SK-N-SH treated with all-trans-retinoic acid at 6 μM for 48 hours (cell line): ENCODE measurements at regions not wholly inside any gene's neighbourhood (a gene's known extent, or its start where the extent isn't known, plus 50 kb on each side); places are given as distances from the start of the nearest gene placed in this dataset.

ENCODE experiments used
- ATAC-seq: fragments of 200-7000 bp; cut with Tn5 transposase; 3 replicates; pipeline ENCODE4 v1.9.1; 2020; ENCODE audit warnings: mild to moderate bottlenecking, moderate library complexity
- ARNTL ChIP-seq: fragments of 450-650 bp; formaldehyde crosslinking; IDR thresholded peaks from 2 replicates; pipeline ENCODE4 v1.5.0; 2020; ENCODE audit warnings: low read depth, mild to moderate bottlenecking, moderate library complexity, borderline replicate concordance
- BACH2 ChIP-seq: fragments of 250-450 bp; sonication (Bioruptor Pico); IDR thresholded peaks from 2 replicates; pipeline ENCODE4 v1.9.0; 2021; ENCODE audit warnings: mild to moderate bottlenecking, borderline replicate concordance
- CSDC2 ChIP-seq: fragments of 250-450 bp; sonication (Bioruptor Pico); IDR thresholded peaks from 2 replicates; pipeline ENCODE4 v1.5.0; 2020; ENCODE audit warnings: mild to moderate bottlenecking, moderate library complexity
- ESRRG ChIP-seq: fragments of 250-450 bp; sonication (Bioruptor Pico); IDR thresholded peaks from 2 replicates; pipeline ENCODE4 v1.6.1; 2021; ENCODE audit warnings: mild to moderate bottlenecking
- ISL1 ChIP-seq: fragments of 250-450 bp; sonication (Bioruptor Pico); IDR thresholded peaks from 2 replicates; pipeline ENCODE4 v2.1.2; 2022; ENCODE audit warnings: mild to moderate bottlenecking, moderate library complexity
- OSR1 ChIP-seq: fragments of 250-450 bp; sonication (Bioruptor Pico); IDR thresholded peaks from 2 replicates; pipeline ENCODE4 v1.8.0; 2022; ENCODE audit warnings: moderate library complexity, mild to moderate bottlenecking, inconsistent platforms
- RARB ChIP-seq: fragments of 250-450 bp; sonication (Bioruptor Pico); IDR thresholded peaks from 2 replicates; pipeline ENCODE4 v1.8.0; 2021; ENCODE audit warnings: mild to moderate bottlenecking, moderate library complexity
- SNAI2 ChIP-seq: fragments of 250-450 bp; sonication (Bioruptor Pico); IDR thresholded peaks from 2 replicates; pipeline ENCODE4 v1.5.0; 2020; ENCODE audit warnings: mild to moderate bottlenecking, moderate library complexity
- TCF4 ChIP-seq: fragments of 250-450 bp; sonication (Bioruptor Pico); IDR thresholded peaks from 2 replicates; pipeline ENCODE4 v1.8.0; 2021; ENCODE audit warnings: mild to moderate bottlenecking, moderate library complexity, borderline replicate concordance
- ZC3H10 ChIP-seq: fragments of 250-450 bp; sonication (Bioruptor Pico); IDR thresholded peaks from 2 replicates; pipeline ENCODE4 v1.5.1; 2021; ENCODE audit warnings: mild to moderate bottlenecking, moderate library complexity
- ZFP30 ChIP-seq: fragments of 450-650 bp; formaldehyde crosslinking; IDR thresholded peaks from 2 replicates; pipeline ENCODE4 v1.5.0; 2022; ENCODE audit warnings: mild to moderate bottlenecking, moderate library complexity
- ZNF70 ChIP-seq: fragments of 450-650 bp; formaldehyde crosslinking; IDR thresholded peaks from 2 replicates; pipeline ENCODE4 v1.5.0; 2020; ENCODE audit warnings: mild to moderate bottlenecking, moderate library complexity
- ZNF8 ChIP-seq: fragments of 450-650 bp; formaldehyde crosslinking; IDR thresholded peaks from 2 replicates; pipeline ENCODE4 v1.5.0; 2020; ENCODE audit warnings: mild to moderate bottlenecking, moderate library complexity
- TF ChIP-seq, protein P1 (sequence below): fragments of 250-450 bp; sonication (Bioruptor Pico); IDR thresholded peaks from 2 replicates; pipeline ENCODE4 v1.8.0; 2021; ENCODE audit warnings: low read depth, mild to moderate bottlenecking, moderate library complexity, borderline replicate concordance
- TF ChIP-seq, protein P2 (sequence below): fragments of 250-450 bp; sonication (Bioruptor Pico); IDR thresholded peaks from 2 replicates; pipeline ENCODE4 v1.5.0; 2020; ENCODE audit warnings: mild to moderate bottlenecking, moderate library complexity
- TF ChIP-seq, protein P3 (sequence below): fragments of 250-450 bp; sonication (Bioruptor Pico); IDR thresholded peaks from 2 replicates; pipeline ENCODE4 v1.5.1; 2020; ENCODE audit warnings: low read depth, mild to moderate bottlenecking, moderate library complexity
- TF ChIP-seq, protein P4 (sequence below): fragments of 250-450 bp; sonication (Bioruptor Pico); IDR thresholded peaks from 2 replicates; pipeline ENCODE4 v1.8.0; 2020; ENCODE audit warnings: mild to moderate bottlenecking, moderate library complexity, borderline replicate concordance
- TF ChIP-seq, protein P5 (sequence below): fragments of 250-450 bp; sonication (Bioruptor Pico); IDR thresholded peaks from 2 replicates; pipeline ENCODE4 v1.5.1; 2021; ENCODE audit warnings: mild to moderate bottlenecking, moderate library complexity

DNA sequence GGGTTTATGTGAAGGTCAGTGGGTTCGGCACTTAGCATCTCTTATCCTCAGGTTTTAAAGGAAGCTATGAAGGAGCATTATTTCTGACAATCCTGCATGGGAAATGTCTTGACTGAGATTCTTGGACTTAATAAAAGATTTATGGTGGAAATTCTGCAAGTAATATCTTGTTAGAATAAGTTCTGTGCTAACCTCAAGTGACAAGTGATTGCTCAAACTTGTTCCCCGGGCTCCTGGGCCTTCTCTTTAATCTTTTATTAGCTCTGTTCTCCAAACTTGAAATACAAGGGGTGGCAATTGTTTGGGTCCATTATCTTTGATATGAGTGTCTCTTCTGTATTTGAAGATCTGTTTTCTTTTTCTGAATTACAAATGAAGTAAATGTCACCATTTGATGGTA lies 140.6 kb upstream of the CTBP2 start (continued):
- TF ChIP-seq, protein P1, sequence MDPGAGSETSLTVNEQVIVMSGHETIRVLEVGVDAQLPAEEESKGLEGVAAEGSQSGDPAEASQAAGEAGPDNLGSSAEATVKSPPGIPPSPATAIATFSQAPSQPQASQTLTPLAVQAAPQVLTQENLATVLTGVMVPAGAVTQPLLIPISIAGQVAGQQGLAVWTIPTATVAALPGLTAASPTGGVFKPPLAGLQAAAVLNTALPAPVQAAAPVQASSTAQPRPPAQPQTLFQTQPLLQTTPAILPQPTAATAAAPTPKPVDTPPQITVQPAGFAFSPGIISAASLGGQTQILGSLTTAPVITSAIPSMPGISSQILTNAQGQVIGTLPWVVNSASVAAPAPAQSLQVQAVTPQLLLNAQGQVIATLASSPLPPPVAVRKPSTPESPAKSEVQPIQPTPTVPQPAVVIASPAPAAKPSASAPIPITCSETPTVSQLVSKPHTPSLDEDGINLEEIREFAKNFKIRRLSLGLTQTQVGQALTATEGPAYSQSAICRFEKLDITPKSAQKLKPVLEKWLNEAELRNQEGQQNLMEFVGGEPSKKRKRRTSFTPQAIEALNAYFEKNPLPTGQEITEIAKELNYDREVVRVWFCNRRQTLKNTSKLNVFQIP (CRISPR knock-in tag) = no peak
- TF ChIP-seq ARNTL (CRISPR knock-in tag) = no peak
- no peak for TF ChIP-seq OSR1 (CRISPR knock-in tag)

DNA sequence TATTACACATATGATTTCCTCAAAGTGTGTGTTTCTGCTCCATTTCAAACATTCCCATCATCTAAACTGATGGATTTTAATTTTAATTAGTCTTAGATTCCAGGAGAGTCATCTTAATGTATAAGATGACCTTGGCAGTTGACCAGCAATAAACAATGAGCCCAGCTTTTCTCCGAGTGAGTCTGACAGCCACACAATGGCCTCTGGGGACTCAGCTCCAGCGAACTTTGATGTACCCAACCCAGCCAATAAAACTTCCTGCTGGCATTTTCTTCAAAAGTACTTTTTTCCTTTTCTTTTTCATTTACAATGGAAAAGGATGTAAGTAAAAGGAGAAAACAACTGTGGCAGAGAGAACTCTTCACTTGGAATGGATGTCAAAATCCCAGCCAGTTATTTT lies 139.1 kb upstream of the CTBP2 start:
- ATAC-seq = no peak

DNA sequence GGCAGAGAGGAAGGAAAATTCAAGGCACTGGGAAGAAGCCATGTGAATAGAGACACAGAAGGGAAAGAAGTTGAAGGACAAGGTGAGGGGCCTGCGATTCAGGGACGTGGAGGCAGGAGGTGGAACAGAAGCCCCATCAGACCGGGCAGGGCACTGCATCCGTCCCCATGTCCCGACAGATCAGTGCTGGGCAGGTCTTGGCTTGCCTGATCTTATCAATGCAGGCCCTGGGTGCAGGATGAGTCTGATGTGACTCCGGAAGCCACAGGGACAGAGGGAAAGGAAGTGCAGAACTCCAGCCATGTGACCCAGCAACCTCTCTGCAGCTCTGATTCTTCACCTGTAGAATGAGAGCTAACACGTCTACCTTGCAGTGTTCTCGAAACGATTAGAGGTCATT lies 136.2 kb upstream of the CTBP2 start:
- no peak for TF ChIP-seq ZFP30 (CRISPR knock-in tag)
- no peak for TF ChIP-seq ZNF70 (CRISPR knock-in tag)
- TF ChIP-seq RARB (CRISPR knock-in tag) = no peak
- TF ChIP-seq, protein P1 (CRISPR knock-in tag) = no peak
- TF ChIP-seq, protein P2, sequence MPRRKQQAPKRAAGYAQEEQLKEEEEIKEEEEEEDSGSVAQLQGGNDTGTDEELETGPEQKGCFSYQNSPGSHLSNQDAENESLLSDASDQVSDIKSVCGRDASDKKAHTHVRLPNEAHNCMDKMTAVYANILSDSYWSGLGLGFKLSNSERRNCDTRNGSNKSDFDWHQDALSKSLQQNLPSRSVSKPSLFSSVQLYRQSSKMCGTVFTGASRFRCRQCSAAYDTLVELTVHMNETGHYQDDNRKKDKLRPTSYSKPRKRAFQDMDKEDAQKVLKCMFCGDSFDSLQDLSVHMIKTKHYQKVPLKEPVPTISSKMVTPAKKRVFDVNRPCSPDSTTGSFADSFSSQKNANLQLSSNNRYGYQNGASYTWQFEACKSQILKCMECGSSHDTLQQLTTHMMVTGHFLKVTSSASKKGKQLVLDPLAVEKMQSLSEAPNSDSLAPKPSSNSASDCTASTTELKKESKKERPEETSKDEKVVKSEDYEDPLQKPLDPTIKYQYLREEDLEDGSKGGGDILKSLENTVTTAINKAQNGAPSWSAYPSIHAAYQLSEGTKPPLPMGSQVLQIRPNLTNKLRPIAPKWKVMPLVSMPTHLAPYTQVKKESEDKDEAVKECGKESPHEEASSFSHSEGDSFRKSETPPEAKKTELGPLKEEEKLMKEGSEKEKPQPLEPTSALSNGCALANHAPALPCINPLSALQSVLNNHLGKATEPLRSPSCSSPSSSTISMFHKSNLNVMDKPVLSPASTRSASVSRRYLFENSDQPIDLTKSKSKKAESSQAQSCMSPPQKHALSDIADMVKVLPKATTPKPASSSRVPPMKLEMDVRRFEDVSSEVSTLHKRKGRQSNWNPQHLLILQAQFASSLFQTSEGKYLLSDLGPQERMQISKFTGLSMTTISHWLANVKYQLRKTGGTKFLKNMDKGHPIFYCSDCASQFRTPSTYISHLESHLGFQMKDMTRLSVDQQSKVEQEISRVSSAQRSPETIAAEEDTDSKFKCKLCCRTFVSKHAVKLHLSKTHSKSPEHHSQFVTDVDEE (CRISPR knock-in tag) = no peak
- no peak for TF ChIP-seq TCF4 (CRISPR knock-in tag)
- TF ChIP-seq ZC3H10 (CRISPR knock-in tag) = no peak
- TF ChIP-seq OSR1 (CRISPR knock-in tag) = no peak
- no peak for ATAC-seq

More for the DNA sequence above, 139.1 kb upstream of the CTBP2 start:
- TF ChIP-seq, protein P3, sequence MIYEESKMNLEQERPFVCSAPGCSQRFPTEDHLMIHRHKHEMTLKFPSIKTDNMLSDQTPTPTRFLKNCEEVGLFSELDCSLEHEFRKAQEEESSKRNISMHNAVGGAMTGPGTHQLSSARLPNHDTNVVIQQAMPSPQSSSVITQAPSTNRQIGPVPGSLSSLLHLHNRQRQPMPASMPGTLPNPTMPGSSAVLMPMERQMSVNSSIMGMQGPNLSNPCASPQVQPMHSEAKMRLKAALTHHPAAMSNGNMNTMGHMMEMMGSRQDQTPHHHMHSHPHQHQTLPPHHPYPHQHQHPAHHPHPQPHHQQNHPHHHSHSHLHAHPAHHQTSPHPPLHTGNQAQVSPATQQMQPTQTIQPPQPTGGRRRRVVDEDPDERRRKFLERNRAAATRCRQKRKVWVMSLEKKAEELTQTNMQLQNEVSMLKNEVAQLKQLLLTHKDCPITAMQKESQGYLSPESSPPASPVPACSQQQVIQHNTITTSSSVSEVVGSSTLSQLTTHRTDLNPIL (CRISPR knock-in tag) = no peak

DNA sequence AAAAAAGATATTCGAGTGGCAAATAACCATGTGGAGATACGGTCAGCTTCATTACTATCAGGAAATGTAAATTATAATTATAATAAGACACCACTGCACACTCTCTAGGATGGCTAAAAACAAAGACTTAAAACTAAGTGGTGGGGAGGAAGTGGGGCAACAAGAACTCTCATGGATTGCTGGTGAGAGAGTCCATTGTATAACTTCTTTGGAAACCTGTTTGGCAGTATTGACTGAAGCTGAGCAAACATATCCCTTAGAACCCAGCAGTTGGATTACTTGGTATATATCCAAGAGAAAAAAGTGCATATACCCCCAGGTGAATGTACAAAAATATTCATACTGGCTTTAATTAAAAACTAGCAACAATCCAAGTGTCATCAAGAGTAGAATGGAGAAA lies 133.7 kb upstream of the CTBP2 start:
- ATAC-seq = no peak
- TF ChIP-seq TCF4 (CRISPR knock-in tag) (no peak), ISL1 (CRISPR knock-in tag) (no peak), SNAI2 (CRISPR knock-in tag) (no peak), ZNF8 (CRISPR knock-in tag) (no peak), ZFP30 (CRISPR knock-in tag) (no peak), ESRRG (CRISPR knock-in tag) (no peak), BACH2 (no peak), OSR1 (CRISPR knock-in tag) (no peak), CSDC2 (CRISPR knock-in tag) (no peak), ARNTL (CRISPR knock-in tag) (no peak)
- TF ChIP-seq, protein P3 (CRISPR knock-in tag) = no peak
- TF ChIP-seq, protein P4, sequence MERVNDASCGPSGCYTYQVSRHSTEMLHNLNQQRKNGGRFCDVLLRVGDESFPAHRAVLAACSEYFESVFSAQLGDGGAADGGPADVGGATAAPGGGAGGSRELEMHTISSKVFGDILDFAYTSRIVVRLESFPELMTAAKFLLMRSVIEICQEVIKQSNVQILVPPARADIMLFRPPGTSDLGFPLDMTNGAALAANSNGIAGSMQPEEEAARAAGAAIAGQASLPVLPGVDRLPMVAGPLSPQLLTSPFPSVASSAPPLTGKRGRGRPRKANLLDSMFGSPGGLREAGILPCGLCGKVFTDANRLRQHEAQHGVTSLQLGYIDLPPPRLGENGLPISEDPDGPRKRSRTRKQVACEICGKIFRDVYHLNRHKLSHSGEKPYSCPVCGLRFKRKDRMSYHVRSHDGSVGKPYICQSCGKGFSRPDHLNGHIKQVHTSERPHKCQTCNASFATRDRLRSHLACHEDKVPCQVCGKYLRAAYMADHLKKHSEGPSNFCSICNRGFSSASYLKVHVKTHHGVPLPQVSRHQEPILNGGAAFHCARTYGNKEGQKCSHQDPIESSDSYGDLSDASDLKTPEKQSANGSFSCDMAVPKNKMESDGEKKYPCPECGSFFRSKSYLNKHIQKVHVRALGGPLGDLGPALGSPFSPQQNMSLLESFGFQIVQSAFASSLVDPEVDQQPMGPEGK (CRISPR knock-in tag) = no peak
- TF ChIP-seq, protein P5, sequence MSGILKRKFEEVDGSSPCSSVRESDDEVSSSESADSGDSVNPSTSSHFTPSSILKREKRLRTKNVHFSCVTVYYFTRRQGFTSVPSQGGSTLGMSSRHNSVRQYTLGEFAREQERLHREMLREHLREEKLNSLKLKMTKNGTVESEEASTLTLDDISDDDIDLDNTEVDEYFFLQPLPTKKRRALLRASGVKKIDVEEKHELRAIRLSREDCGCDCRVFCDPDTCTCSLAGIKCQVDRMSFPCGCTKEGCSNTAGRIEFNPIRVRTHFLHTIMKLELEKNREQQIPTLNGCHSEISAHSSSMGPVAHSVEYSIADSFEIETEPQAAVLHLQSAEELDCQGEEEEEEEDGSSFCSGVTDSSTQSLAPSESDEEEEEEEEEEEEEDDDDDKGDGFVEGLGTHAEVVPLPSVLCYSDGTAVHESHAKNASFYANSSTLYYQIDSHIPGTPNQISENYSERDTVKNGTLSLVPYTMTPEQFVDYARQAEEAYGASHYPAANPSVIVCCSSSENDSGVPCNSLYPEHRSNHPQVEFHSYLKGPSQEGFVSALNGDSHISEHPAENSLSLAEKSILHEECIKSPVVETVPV (CRISPR knock-in tag) = no peak
- TF ChIP-seq, all 23 proteins: peak for 0
